Loucy (cell line): ENCODE measurements at regions not wholly inside any gene's neighbourhood (a gene's known extent, or its start where the extent isn't known, plus 50 kb on each side); places are given as distances from the start of the nearest gene placed in this dataset.

Experiments
- H2AFZ ChIP-seq: fragments of 200-600 bp; sonication (generic); 2 replicates; pipeline ENCODE4 v1.6.0; 2016; ENCODE audit warnings: antibody characterized with exemption, mild to moderate bottlenecking, low read length, moderate library complexity
- H3F3A ChIP-seq: fragments of 200-600 bp; 2 replicates; pipeline ENCODE4 v1.6.0; 2016; ENCODE audit warnings: antibody characterized with exemption, low read depth, mild to moderate bottlenecking
- H3K27me3 ChIP-seq: fragments of 200-600 bp; sonication (generic); 2 replicates; pipeline ENCODE4 v1.6.1; 2014; ENCODE audit warnings: low read length, mild to moderate bottlenecking; ENCODE audit not compliant: insufficient read depth, poor library complexity, severe bottlenecking
- H3K36me3 ChIP-seq: fragments of 200-600 bp; sonication (generic); 2 replicates; pipeline ENCODE4 v1.6.1; 2016; ENCODE audit warnings: low read length; ENCODE audit not compliant: insufficient read depth
- H3K4me1 ChIP-seq: fragments of 200-600 bp; sonication (generic); 2 replicates; pipeline ENCODE4 v1.5.1; 2014; ENCODE audit warnings: low read length, mild to moderate bottlenecking; ENCODE audit not compliant: insufficient read depth, poor library complexity, severe bottlenecking
- H3K4me2 ChIP-seq: fragments of 200-600 bp; sonication (generic); 2 replicates; pipeline ENCODE4 v1.6.0; 2014; ENCODE audit warnings: antibody characterized with exemption, low read length, low read depth, mild to moderate bottlenecking; ENCODE audit not compliant: poor library complexity, severe bottlenecking
- H3K4me3 ChIP-seq: fragments of 200-600 bp; sonication (generic); 2 replicates; pipeline ENCODE4 v1.5.1; 2014; ENCODE audit warnings: low read length, mild to moderate bottlenecking, mixed read lengths; ENCODE audit not compliant: poor library complexity, severe bottlenecking
- H3K79me2 ChIP-seq: fragments of 200-600 bp; sonication (generic); 2 replicates; pipeline ENCODE4 v1.6.1; 2014; ENCODE audit warnings: low read length; ENCODE audit not compliant: insufficient read depth
- H3K9ac ChIP-seq: fragments of 200-600 bp; sonication (generic); 2 replicates; pipeline ENCODE4 v1.6.0; 2014; ENCODE audit warnings: mild to moderate bottlenecking, low read depth, low read length, moderate library complexity; ENCODE audit not compliant: poor library complexity, severe bottlenecking
- H3K9me2 ChIP-seq: fragments of 200-600 bp; sonication (generic); replicated peaks from 2 replicates; pipeline ENCODE4 v1.6.1; 2016; ENCODE audit warnings: low read depth, low read length, mixed read lengths
- H3K9me3 ChIP-seq: fragments of 200-600 bp; sonication (generic); 2 replicates; pipeline ENCODE4 v1.6.1; 2014; ENCODE audit warnings: mild to moderate bottlenecking, antibody characterized with exemption, low read length, low read depth; ENCODE audit not compliant: insufficient read depth
- H4K20me1 ChIP-seq: fragments of 200-600 bp; sonication (generic); 2 replicates; pipeline ENCODE4 v1.6.0; 2014; ENCODE audit warnings: antibody characterized with exemption, low read length, mild to moderate bottlenecking; ENCODE audit not compliant: insufficient read depth, poor library complexity, severe bottlenecking
- CTCF ChIP-seq: fragments of 200-600 bp; sonication (generic); conservative IDR thresholded peaks from 2 replicates; pipeline ENCODE4 v1.5.1; 2014; ENCODE audit warnings: mild to moderate bottlenecking, antibody characterized with exemption, low read length
- EZH2phosphoT487 ChIP-seq: fragments of 200-600 bp; IDR thresholded peaks from 2 replicates; pipeline ENCODE4 v1.6.1; 2018; ENCODE audit warnings: antibody characterized with exemption, mild to moderate bottlenecking, moderate library complexity, borderline replicate concordance

DNA sequence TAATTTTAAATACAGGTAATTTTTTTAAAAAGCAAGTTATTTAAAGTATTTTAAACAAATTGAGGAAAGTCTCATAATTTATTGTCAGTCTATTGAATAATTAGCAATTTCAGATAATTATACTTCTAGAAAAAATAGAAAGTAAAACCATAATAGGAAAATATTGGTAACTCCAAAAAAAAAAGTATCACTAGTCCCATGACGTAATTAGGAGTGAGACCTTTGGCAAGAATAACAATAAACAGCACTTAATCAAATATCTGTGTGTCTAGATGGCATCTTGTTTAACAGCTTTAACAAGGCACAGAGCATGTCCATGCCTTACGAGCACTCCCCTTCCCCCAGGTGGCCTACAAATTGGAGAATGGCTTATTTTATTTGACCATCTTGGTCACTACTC, 1683.6 kb upstream of the AGA start:
- H3K9ac ChIP-seq, result no peak overlapping the region
- no peaks in the 10 kb centered on the region for H3K9me2 ChIP-seq
- H2AFZ ChIP-seq, result no peak overlapping the region
- no peaks in the 10 kb centered on the region for H3K9me3 ChIP-seq
- no peak overlapping the region for H3K4me2 ChIP-seq
- H4K20me1 ChIP-seq, result no peaks in the 10 kb centered on the region
- no peaks in the 10 kb centered on the region for H3F3A ChIP-seq
- TF ChIP-seq EZH2phosphoT487, result no peak
- no peaks in the 10 kb centered on the region for H3K79me2 ChIP-seq
- no peaks in the 10 kb centered on the region for H3K27me3 ChIP-seq
- no peak overlapping the region for H3K4me3 ChIP-seq
- no peaks in the 10 kb centered on the region for H3K4me1 ChIP-seq
- H3K36me3 ChIP-seq, result no peaks in the 10 kb centered on the region

DNA sequence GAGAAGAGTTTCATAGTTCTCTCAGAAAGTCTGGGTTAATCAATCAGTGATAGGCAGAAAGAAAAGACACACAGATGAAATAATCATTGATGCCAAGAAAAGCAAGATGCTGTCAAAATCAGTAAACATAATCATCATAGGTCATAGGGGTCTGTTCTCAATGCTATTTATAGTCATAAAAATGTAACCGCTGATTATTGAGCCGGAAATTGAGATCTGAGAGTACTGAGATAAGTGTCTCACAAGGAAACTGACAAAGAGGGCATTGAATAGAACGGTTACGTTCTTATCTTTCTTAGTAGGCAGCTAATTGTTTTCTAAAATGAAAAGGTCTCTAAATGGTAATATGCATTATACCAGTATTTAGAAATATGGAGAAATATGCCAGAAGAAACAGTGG, 1686.1 kb upstream of the AGA start:
- Histone ChIP-seq H3K9me3 (no peaks in the 10 kb centered on the region), H3K4me3 (no peak overlapping the region), H3K4me1 (no peaks in the 10 kb centered on the region), H3F3A (no peaks in the 10 kb centered on the region), H3K27me3 (no peaks in the 10 kb centered on the region), H3K79me2 (no peaks in the 10 kb centered on the region), H3K9ac (no peak overlapping the region), H4K20me1 (no peaks in the 10 kb centered on the region), H3K9me2 (no peaks in the 10 kb centered on the region), H2AFZ (no peak overlapping the region), H3K36me3 (no peaks in the 10 kb centered on the region), H3K4me2 (no peak overlapping the region)
- TF ChIP-seq CTCF (no peak), EZH2phosphoT487 (no peak)

DNA sequence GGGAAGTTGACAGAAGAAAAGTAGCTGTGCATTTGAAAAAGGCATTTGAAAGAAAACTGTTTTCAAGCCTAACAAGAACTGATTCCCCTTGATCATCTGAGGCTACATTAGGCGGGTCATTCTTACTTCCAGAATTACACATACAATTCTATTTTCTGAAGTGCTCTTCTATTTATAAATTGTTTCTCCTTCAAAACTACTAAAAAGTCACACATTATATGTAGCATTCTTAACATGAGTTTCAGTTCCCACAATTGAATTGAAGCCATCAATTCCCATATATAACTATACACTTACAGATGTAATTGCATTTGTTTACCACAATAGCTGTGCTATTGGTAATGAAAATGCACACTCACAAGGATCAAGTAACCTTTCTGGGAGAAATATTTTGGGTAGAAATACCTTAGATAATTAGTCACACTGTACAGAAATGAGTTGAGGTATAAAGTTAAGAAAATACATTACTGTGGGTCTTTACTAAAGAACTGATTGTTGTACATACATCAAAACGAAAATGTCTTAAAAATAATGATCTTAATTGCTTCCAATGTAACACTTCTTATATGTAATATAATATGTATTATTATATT, 1688.0 kb upstream of the AGA start:
- no peak overlapping the region for H3K4me2 ChIP-seq
- no peaks in the 10 kb centered on the region for H3K4me1 ChIP-seq
- no peaks in the 10 kb centered on the region for H3K36me3 ChIP-seq
- H3K79me2 ChIP-seq, result no peaks in the 10 kb centered on the region
- H4K20me1 ChIP-seq, result no peaks in the 10 kb centered on the region
- no peaks in the 10 kb centered on the region for H3K27me3 ChIP-seq
- H3K9me2 ChIP-seq, result no peaks in the 10 kb centered on the region
- no peaks in the 10 kb centered on the region for H3K9me3 ChIP-seq
- no peak for TF ChIP-seq CTCF
- TF ChIP-seq EZH2phosphoT487, result no peak
- H3K4me3 ChIP-seq, result no peak overlapping the region
- no peak overlapping the region for H2AFZ ChIP-seq
- no peak overlapping the region for H3K9ac ChIP-seq
- H3F3A ChIP-seq, result no peaks in the 10 kb centered on the region

- Histone ChIP-seq H2AFZ (no peak overlapping the region), H3K9ac (no peak overlapping the region), H3K36me3 (no peaks in the 10 kb centered on the region), H3K4me1 (no peaks in the 10 kb centered on the region), H3K4me2 (no peak overlapping the region), H3K9me3 (no peaks in the 10 kb centered on the region), H3K79me2 (no peaks in the 10 kb centered on the region), H4K20me1 (no peaks in the 10 kb centered on the region), H3K27me3 (no peaks in the 10 kb centered on the region), H3F3A (no peaks in the 10 kb centered on the region), H3K4me3 (no peak overlapping the region), H3K9me2 (no peaks in the 10 kb centered on the region)
- TF ChIP-seq EZH2phosphoT487 (no peak), CTCF (no peak)
Observed at GRCh38 chr4:179145746-179146525, 1703.7 kb upstream of the AGA start.
